ENCODE measurements at regions not wholly inside any gene's neighbourhood (a gene's known extent, or its start where the extent isn't known, plus 50 kb on each side); places are given as distances from the start of the nearest gene placed in this dataset.

GRCh38 chr2:16058747-16059358 lies 118.5 kb downstream of the MYCN start:
- TF ChIP-seq CTCF (conservative IDR thresholded peaks at IDR 0.05 in 1 of 2, IDR thresholded peaks at IDR 0.05 in 1 of 2; ENCODE audit: extremely low read depth in 1 of 2, insufficient read depth in 1 of 2, low read depth in 1 of 2, low read length in 2 of 2), result no peak
- no peak for TF ChIP-seq EZH2 (IDR thresholded peaks at IDR 0.05; ENCODE audit: borderline replicate concordance, low read length)
